GM21390 (cell line): ENCODE measurements at regions not wholly inside any gene's neighbourhood (a gene's known extent, or its start where the extent isn't known, plus 50 kb on each side); places are given as distances from the start of the nearest gene placed in this dataset.
"Not testable (repeated sequence)": the region's sequence is repeated elsewhere in the genome, so short reads cannot be mapped to it uniquely, and the experiment has no call there.

Experiments used
- ATAC-seq: cut with Tn5 transposase; IDR thresholded peaks from one replicate; pipeline ENCODE4 v1.9.1; 2021; ENCODE audit not compliant: unreplicated experiment

DNA sequence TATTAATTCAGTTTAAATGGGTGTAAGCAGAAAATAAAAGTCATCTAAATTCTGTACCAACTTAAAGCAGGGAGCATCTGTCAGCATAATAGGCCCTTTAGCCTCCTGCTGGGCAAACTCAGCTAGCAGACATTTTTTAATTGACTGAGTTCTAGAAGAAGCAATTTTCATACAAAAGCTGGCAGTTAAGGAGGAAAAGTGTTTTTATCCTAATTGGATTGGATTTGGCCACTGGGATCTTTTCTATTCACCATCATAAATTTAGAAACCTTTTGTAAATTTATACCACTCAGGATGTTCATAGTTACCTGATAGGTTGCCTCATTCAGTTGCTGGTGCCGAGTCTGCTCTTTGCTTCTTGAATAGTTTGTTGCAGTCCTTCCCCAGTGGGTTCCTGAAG, 262.7 kb upstream of the FSIP2 start:
- ATAC-seq = no peak

GRCh38 chr2:185477452-185477851, 261.2 kb upstream of the FSIP2 start:
- no peak for ATAC-seq

GRCh38 chr2:185484602-185485001, 254.0 kb upstream of the FSIP2 start:
- ATAC-seq = no peak

DNA sequence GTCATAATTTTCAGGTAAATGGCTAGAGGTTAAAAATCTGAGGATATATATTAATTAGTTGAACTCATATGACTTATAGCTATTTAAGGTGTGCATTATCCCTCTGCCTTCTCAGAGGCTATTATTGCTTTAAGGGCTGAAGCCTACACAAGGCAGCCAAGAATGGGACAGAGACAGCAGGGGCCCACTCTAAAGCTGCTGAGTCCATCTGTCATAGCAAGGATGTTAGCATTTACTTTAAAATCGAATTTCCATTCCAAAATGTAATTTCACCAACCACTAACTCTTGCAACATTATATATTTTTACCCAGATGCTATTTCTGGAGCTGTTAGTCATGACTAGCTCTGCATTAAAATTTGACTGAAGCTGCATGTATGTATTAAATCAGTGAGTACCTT, 236.3 kb upstream of the FSIP2 start:
- ATAC-seq = no peak

GRCh38 chr2:185507719-185508118, 230.9 kb upstream of the FSIP2 start:
- ATAC-seq = no peak

- no peak for ATAC-seq
These were observed 228.5 kb upstream of the FSIP2 start for GRCh38 chr2:185510060-185510459.

DNA sequence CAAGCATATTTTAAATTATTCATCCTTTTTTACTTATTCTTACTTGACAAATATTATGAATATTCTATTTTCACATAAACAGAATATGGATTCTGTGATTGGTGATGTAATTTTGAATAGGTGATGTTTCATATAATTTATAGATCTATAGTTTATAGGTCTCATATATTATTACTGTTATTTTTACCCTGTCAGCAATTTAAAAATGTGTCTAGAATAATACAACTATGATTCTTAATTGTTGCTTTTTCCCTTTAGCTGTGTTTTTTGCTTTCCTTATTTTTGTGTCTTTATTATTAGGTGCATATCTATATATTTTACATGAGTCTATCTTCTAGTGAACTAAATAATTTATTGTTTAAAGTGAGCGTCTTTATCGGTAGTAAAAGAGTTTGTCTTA, 226.7 kb upstream of the FSIP2 start:
- ATAC-seq = no peak

GRCh38 chr2:185522472-185522871, 216.1 kb upstream of the FSIP2 start:
- ATAC-seq = no peak

- ATAC-seq = not testable (repeated sequence)
These were observed 214.4 kb upstream of the FSIP2 start for GRCh38 chr2:185524242-185524641.

DNA sequence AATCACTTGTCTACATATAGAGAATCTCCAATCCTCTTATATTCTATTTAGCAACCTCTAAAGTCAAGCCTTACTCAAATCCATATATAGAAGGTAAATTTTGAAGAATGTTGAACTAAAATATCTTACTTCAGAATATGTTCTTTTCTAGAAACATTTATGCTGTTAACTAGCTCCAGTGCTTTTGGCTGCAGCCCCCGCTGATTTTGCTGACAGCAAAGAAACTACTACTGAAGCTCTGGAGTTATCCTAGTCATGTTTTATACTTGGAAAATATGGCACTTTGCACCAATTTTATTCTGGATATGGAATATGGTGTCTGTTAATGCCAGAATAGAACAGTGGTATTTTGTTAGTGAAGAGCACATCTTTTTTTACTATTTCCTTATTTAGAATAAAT, 212.4 kb upstream of the FSIP2 start:
- no peak for ATAC-seq

DNA sequence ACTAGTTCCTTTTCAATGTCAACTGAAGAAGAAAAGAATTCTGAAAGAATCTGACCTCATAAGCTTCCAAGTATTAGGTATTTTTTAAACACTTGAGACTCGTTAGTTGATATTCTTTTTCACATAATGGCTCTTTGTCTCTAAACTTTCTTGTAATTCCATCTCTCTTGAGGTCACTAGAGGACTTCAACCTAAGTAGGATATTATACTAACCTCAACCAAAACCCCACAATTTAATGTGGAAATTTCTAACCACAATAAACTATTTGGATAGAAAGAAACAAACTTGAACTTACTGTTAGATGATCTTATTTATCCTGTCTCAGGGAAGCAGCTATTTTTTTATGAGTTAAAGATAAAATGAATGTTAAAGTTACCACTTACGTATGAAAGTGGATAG, 206.9 kb upstream of the FSIP2 start:
- ATAC-seq = no peak

DNA sequence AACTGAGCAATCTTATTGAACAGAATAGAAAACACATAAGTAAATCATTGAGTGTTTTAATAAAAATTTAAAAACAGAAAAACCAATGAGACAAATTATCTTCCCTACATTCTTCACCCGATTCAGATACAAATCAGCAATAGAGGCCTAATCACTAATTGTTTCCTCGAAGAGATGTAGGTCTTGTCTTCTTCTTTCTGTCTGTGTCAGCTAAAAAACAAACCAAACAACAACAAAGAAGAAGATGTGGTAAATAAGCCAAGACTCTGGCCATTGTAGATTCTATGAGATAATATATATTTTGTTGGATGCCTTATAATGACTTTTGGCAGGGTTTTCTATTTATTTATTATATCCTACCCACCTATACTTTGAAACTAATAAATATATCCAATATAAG, 200.9 kb upstream of the FSIP2 start:
- ATAC-seq = no peak

DNA sequence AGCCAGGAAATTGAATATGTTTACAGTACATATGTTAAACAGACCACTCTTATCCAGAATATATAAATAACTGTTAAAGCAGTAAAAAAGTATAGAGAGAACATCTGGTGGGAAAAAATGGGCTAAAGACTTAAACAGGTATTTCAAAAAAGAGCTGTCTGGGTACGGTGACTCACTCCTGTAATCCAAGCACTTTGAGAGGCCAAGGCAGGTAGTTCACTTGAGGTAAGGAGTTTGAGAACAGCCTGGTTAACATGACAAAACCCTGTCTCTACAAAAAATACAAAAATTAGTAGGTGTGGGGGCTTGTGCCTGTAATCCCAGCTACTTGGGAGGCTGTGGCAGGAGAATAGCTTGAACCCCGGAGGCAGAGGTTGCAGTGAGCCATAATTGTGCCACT, 171.4 kb upstream of the FSIP2 start:
- ATAC-seq = no peak

DNA sequence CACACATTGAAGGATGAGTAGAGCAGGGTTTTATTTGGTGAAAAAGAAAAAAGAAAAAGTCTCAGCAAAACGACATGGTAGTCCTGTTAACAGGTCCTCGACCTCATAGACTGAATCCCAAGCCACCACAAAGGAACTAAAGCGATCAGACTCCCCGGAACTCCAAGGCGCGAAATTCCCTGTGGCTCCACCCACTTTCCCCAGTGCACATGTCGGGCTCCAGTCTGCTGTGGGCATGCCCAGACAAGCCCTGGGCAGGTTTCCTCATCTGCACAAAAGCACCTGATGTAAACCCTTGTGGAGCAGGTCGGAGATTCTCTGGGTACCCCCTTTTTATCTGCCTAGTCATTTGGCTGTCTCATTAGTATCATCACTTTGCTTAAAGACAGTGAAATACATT, 170.7 kb upstream of the FSIP2 start:
- ATAC-seq = no peak

- ATAC-seq = no peak
These were observed 160.3 kb upstream of the FSIP2 start for GRCh38 chr2:185578322-185578721.

DNA sequence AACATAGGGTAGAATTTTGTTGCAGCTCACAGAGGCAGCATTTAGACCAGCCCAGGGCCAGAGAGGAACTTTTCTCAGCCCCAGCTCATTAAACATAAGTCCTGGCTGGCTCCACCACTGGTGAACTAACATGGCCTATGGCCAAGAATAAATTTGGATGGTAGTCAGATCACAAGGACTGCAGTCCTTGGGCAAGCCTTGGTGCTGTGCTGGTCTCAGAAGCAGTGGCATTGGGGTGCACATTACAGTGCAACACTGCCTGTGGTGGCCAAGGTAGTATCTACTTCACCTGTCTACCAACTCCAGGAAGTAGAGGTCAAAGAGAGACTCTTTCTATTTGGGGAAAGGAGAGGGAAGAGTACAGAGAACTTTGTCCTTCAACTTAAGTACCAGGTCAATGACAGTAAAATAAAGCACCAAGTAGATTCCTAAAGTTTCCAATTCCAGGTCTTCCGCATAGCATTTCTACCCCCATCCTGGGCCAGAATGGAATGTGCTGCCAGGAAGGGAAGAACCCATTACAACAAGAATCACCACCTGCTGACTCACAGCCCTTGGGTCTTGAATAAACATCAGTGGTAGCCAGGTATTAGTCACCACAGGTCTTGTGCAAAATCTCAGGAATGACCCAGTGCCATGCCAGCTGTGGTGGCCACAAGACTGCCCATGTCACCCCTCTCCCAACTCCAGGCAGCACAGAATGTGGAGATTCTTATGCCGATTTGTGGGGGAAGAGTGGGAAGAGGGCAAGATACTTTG, 155.4 kb upstream of the FSIP2 start:
- no peak for ATAC-seq

GRCh38 chr2:185585165-185585564, 153.4 kb upstream of the FSIP2 start:
- not testable (repeated sequence) for ATAC-seq

DNA sequence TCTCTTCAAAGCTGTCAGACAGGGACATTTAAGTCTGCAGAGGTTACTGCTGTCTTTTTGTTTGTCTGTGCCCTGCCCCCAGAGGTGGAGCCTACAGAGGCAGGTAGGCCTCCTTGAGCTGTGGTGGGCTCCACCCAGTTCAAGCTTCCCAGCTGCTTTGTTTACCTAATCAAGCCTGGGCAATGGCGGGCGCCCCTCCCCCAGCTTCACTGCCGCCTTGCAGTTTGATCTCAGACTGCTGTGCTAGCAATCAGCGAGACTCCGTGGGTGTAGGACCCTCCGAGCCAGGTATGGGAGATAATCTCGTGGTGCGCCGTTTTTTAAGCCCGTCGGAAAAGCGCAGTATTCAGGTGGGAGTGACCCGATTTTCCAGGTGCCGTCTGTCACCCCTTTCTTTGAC, 147.3 kb upstream of the FSIP2 start:
- not testable (repeated sequence) for ATAC-seq

GRCh38 chr2:185607945-185608344, 130.7 kb upstream of the FSIP2 start:
- ATAC-seq = no peak

GRCh38 chr2:185608799-185609198, 129.8 kb upstream of the FSIP2 start:
- no peak for ATAC-seq

GRCh38 chr2:185610301-185610700, 128.3 kb upstream of the FSIP2 start:
- ATAC-seq = no peak

DNA sequence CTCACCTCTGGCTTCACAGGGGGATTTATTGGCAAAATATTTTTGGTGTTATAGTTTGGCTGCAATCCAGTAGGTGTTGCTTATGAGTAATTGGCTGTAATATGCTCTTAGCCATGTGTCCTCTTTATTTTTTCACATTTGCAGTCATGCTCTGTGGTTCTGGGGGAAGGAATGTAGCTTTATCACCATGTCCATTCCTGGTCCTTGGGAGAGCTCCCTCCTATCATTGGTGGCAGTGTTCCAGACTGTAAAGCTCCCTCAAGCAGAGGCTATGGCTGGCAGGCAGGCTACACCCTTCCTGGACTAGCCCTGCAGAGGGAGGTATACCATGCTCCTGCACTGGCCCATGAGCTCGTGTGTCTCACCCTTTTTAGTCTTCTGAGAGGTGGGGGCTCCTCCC, 120.0 kb upstream of the FSIP2 start:
- ATAC-seq = no peak

- no peak for ATAC-seq
These were observed 113.0 kb upstream of the FSIP2 start for GRCh38 chr2:185625604-185626003.
